Stimulated activated memory B cell treated with anti-CD40 and anti-IgM and Interleukin-4, amounts not matched to agents 10 μg/mL and 1 μg/mL and 100 μg/mL, for 72 hours (primary cell): ENCODE measurements at regions not wholly inside any gene's neighbourhood (a gene's known extent, or its start where the extent isn't known, plus 50 kb on each side); places are given as distances from the start of the nearest gene placed in this dataset.

ENCODE experiments used
- ATAC-seq: fragments of 150-1000 bp; cut with Tn5 transposase; 2 replicates; pipeline ENCODE4 v1.10.0; 2021
- H3K27ac Mint-ChIP-seq: one replicate; pipeline ENCODE4 v1.8.0; 2022; ENCODE audit warnings: mild to moderate bottlenecking, mixed read lengths
- H3K27me3 Mint-ChIP-seq: one replicate; pipeline ENCODE4 v1.8.0; 2022; ENCODE audit warnings: mixed read lengths
- H3K36me3 Mint-ChIP-seq: one replicate; pipeline ENCODE4 v1.8.0; 2022; ENCODE audit warnings: mixed read lengths
- H3K4me1 Mint-ChIP-seq: one replicate; pipeline ENCODE4 v1.8.0; 2022; ENCODE audit warnings: mixed read lengths
- H3K4me3 Mint-ChIP-seq: one replicate; pipeline ENCODE4 v1.8.0; 2022; ENCODE audit warnings: mild to moderate bottlenecking, moderate library complexity, mixed read lengths
- H3K9me3 Mint-ChIP-seq: one replicate; pipeline ENCODE4 v1.8.0; 2022; ENCODE audit warnings: mixed read lengths

- no peaks in the 10 kb centered on the region for H3K9me3 Mint-ChIP-seq
- ATAC-seq = no peak
Measured at GRCh38 chr2:158894078-158894477, 74.4 kb upstream of the TANC1 start.

GRCh38 chr2:158894572-158894971, 73.9 kb upstream of the TANC1 start:
- ATAC-seq = no peak
- Mint-ChIP-seq H3K27me3 (peaks cover 11% of the 10 kb centered on the region), H3K36me3 (no peaks in the 10 kb centered on the region), H3K4me3 (no peak overlapping the region), H3K9me3 (no peaks in the 10 kb centered on the region), H3K4me1 (no peaks in the 10 kb centered on the region), H3K27ac (no peak overlapping the region)

More at GRCh38 chr2:158894078-158894477, 74.4 kb upstream of the TANC1 start:
- H3K27me3 Mint-ChIP-seq = peaks cover 11% of the 10 kb centered on the region
- H3K4me3 Mint-ChIP-seq = no peak overlapping the region
- H3K36me3 Mint-ChIP-seq = no peaks in the 10 kb centered on the region
- H3K27ac Mint-ChIP-seq = no peak overlapping the region
- no peaks in the 10 kb centered on the region for H3K4me1 Mint-ChIP-seq

GRCh38 chr2:158900345-158900744, 68.1 kb upstream of the TANC1 start:
- H3K27me3 Mint-ChIP-seq = peaks cover 3% of the 10 kb centered on the region
- H3K36me3 Mint-ChIP-seq = no peaks in the 10 kb centered on the region
- no peak overlapping the region for H3K27ac Mint-ChIP-seq
- no peak overlapping the region for H3K4me3 Mint-ChIP-seq
- no peaks in the 10 kb centered on the region for H3K4me1 Mint-ChIP-seq
- no peak for ATAC-seq
- H3K9me3 Mint-ChIP-seq = no peaks in the 10 kb centered on the region

- Mint-ChIP-seq H3K27ac (no peak overlapping the region), H3K27me3 (peaks cover 10% of the 10 kb centered on the region), H3K4me1 (no peaks in the 10 kb centered on the region), H3K4me3 (no peak overlapping the region), H3K9me3 (no peaks in the 10 kb centered on the region), H3K36me3 (no peaks in the 10 kb centered on the region)
- ATAC-seq = no peak
Measured at GRCh38 chr2:158902005-158902398, 66.4 kb upstream of the TANC1 start.

GRCh38 chr2:158903711-158904405, 64.6 kb upstream of the TANC1 start:
- Mint-ChIP-seq H3K27me3 (peaks cover 10% of the 10 kb centered on the region), H3K27ac (no peak overlapping the region), H3K4me3 (no peak overlapping the region), H3K9me3 (no peaks in the 10 kb centered on the region), H3K36me3 (no peaks in the 10 kb centered on the region), H3K4me1 (no peaks in the 10 kb centered on the region)
- no peak for ATAC-seq

GRCh38 chr2:158904627-158905177, 63.7 kb upstream of the TANC1 start:
- Mint-ChIP-seq H3K4me3 (no peak overlapping the region), H3K27ac (no peak overlapping the region), H3K36me3 (no peaks in the 10 kb centered on the region), H3K4me1 (no peaks in the 10 kb centered on the region), H3K27me3 (peaks cover 10% of the 10 kb centered on the region), H3K9me3 (no peaks in the 10 kb centered on the region)
- ATAC-seq = no peak

GRCh38 chr2:158905341-158905740, 63.1 kb upstream of the TANC1 start:
- ATAC-seq = no peak
- Mint-ChIP-seq H3K4me3 (no peak overlapping the region), H3K36me3 (no peaks in the 10 kb centered on the region), H3K27ac (no peak overlapping the region), H3K4me1 (no peaks in the 10 kb centered on the region), H3K9me3 (no peaks in the 10 kb centered on the region), H3K27me3 (peaks cover 10% of the 10 kb centered on the region)

- Mint-ChIP-seq H3K27me3 (peaks cover 10% of the 10 kb centered on the region), H3K4me1 (no peaks in the 10 kb centered on the region), H3K36me3 (no peaks in the 10 kb centered on the region), H3K27ac (no peak overlapping the region), H3K4me3 (no peak overlapping the region), H3K9me3 (no peaks in the 10 kb centered on the region)
- ATAC-seq = no peak
Measured at GRCh38 chr2:158905784-158906183, 62.7 kb upstream of the TANC1 start.

- H3K9me3 Mint-ChIP-seq = no peaks in the 10 kb centered on the region
- no peak for ATAC-seq
- H3K36me3 Mint-ChIP-seq = no peaks in the 10 kb centered on the region
- H3K27ac Mint-ChIP-seq = no peak overlapping the region
- no peaks in the 10 kb centered on the region for H3K4me1 Mint-ChIP-seq
- peaks cover 10% of the 10 kb centered on the region for H3K27me3 Mint-ChIP-seq
- H3K4me3 Mint-ChIP-seq = no peak overlapping the region
Measured at GRCh38 chr2:158907926-158908456, 60.4 kb upstream of the TANC1 start.

GRCh38 chr2:158912112-158912511, 56.3 kb upstream of the TANC1 start:
- Mint-ChIP-seq H3K4me1 (no peaks in the 10 kb centered on the region), H3K4me3 (no peak overlapping the region), H3K27ac (no peak overlapping the region), H3K27me3 (peaks cover 7% of the 10 kb centered on the region), H3K9me3 (no peaks in the 10 kb centered on the region), H3K36me3 (no peaks in the 10 kb centered on the region)
- no peak for ATAC-seq

- H3K4me1 Mint-ChIP-seq = no peaks in the 10 kb centered on the region
- no peaks in the 10 kb centered on the region for H3K36me3 Mint-ChIP-seq
- H3K27me3 Mint-ChIP-seq = peaks cover 7% of the 10 kb centered on the region
- no peaks in the 10 kb centered on the region for H3K9me3 Mint-ChIP-seq
- ATAC-seq = no peak
- no peak overlapping the region for H3K4me3 Mint-ChIP-seq
- H3K27ac Mint-ChIP-seq = no peak overlapping the region
Measured at GRCh38 chr2:158912765-158913164, 55.7 kb upstream of the TANC1 start.

- Mint-ChIP-seq H3K9me3 (no peaks in the 10 kb centered on the region), H3K4me1 (no peaks in the 10 kb centered on the region), H3K27ac (no peak overlapping the region), H3K36me3 (no peaks in the 10 kb centered on the region), H3K27me3 (peaks cover 7% of the 10 kb centered on the region), H3K4me3 (no peak overlapping the region)
- ATAC-seq = no peak
Measured at GRCh38 chr2:158914066-158914465, 54.4 kb upstream of the TANC1 start.

- Mint-ChIP-seq H3K36me3 (no peaks in the 10 kb centered on the region), H3K27ac (no peak overlapping the region), H3K9me3 (no peaks in the 10 kb centered on the region), H3K4me3 (no peak overlapping the region), H3K27me3 (peaks cover 7% of the 10 kb centered on the region), H3K4me1 (no peaks in the 10 kb centered on the region)
- no peak for ATAC-seq
Measured at GRCh38 chr2:158914731-158915130, 53.7 kb upstream of the TANC1 start.

- H3K36me3 Mint-ChIP-seq = no peaks in the 10 kb centered on the region
- no peaks in the 10 kb centered on the region for H3K9me3 Mint-ChIP-seq
- H3K27ac Mint-ChIP-seq = no peak overlapping the region
- peaks cover 7% of the 10 kb centered on the region for H3K27me3 Mint-ChIP-seq
- no peak overlapping the region for H3K4me3 Mint-ChIP-seq
- no peak for ATAC-seq
- H3K4me1 Mint-ChIP-seq = no peaks in the 10 kb centered on the region
Measured at GRCh38 chr2:158917121-158917520, 51.3 kb upstream of the TANC1 start.

- no peaks in the 10 kb centered on the region for H3K36me3 Mint-ChIP-seq
- peaks cover 7% of the 10 kb centered on the region for H3K27me3 Mint-ChIP-seq
- H3K4me3 Mint-ChIP-seq = no peak overlapping the region
- H3K4me1 Mint-ChIP-seq = no peaks in the 10 kb centered on the region
- no peak overlapping the region for H3K27ac Mint-ChIP-seq
- ATAC-seq = no peak
- no peaks in the 10 kb centered on the region for H3K9me3 Mint-ChIP-seq
Measured at GRCh38 chr2:158918452-158918851, 50.0 kb upstream of the TANC1 start.
